ENCODE measurements at regions not wholly inside any gene's neighbourhood (a gene's known extent, or its start where the extent isn't known, plus 50 kb on each side); places are given as distances from the start of the nearest gene placed in this dataset.
"Not testable (repeated sequence)": the region's sequence is repeated elsewhere in the genome, so short reads cannot be mapped to it uniquely, and the experiment has no call there.

- DNase-seq: no peak
Observed at GRCh38 chr22:19643448-19644313, 70.6 kb upstream of the SEPTIN5 start.

- no peak for DNase-seq
Observed at GRCh38 chr22:19644314-19645223, 69.7 kb upstream of the SEPTIN5 start.

GRCh38 chr22:19645391-19645790 is 68.9 kb upstream of the SEPTIN5 start:
- DNase-seq: no peak

- DNase-seq: no peak
Observed at GRCh38 chr22:19645905-19646304, 68.4 kb upstream of the SEPTIN5 start.

GRCh38 chr22:19646383-19646782 is 67.9 kb upstream of the SEPTIN5 start:
- DNase-seq: no peak

GRCh38 chr22:19648419-19648929 is 65.8 kb upstream of the SEPTIN5 start:
- no peak for DNase-seq

GRCh38 chr22:19652316-19652715 is 62.0 kb upstream of the SEPTIN5 start:
- DNase-seq: no peak

GRCh38 chr22:19654338-19654987 is 59.8 kb upstream of the SEPTIN5 start:
- no peak for DNase-seq

GRCh38 chr22:19655399-19655798 is 58.9 kb upstream of the SEPTIN5 start:
- DNase-seq: no peak

- DNase-seq: no peak
Observed at GRCh38 chr22:19656541-19657251, 57.6 kb upstream of the SEPTIN5 start.

GRCh38 chr22:19657252-19658056 is 56.8 kb upstream of the SEPTIN5 start:
- DNase-seq: no peak

- DNase-seq: no peak
Observed at GRCh38 chr22:19658057-19658966, 56.0 kb upstream of the SEPTIN5 start.

GRCh38 chr22:19658967-19659804 is 55.1 kb upstream of the SEPTIN5 start:
- DNase-seq: no peak

GRCh38 chr22:19659805-19660345 is 54.4 kb upstream of the SEPTIN5 start:
- no peak for DNase-seq

GRCh38 chr22:19660583-19660982 is 53.7 kb upstream of the SEPTIN5 start:
- DNase-seq: not testable (repeated sequence)

GRCh38 chr22:19661156-19661555 is 53.1 kb upstream of the SEPTIN5 start:
- no peak for DNase-seq

- DNase-seq: not testable (repeated sequence)
Observed at GRCh38 chr22:19662049-19662684, 52.1 kb upstream of the SEPTIN5 start.

- no peak for DNase-seq
Observed at GRCh38 chr22:19663286-19663815, 51.0 kb upstream of the SEPTIN5 start.
